GM18870 (cell line): ENCODE measurements at regions not wholly inside any gene's neighbourhood (a gene's known extent, or its start where the extent isn't known, plus 50 kb on each side); places are given as distances from the start of the nearest gene placed in this dataset.

ENCODE experiments used
- ATAC-seq: cut with Tn5 transposase; IDR thresholded peaks from one replicate; pipeline ENCODE4 v1.9.1; 2021; ENCODE audit warnings: moderate library complexity; ENCODE audit not compliant: unreplicated experiment

DNA sequence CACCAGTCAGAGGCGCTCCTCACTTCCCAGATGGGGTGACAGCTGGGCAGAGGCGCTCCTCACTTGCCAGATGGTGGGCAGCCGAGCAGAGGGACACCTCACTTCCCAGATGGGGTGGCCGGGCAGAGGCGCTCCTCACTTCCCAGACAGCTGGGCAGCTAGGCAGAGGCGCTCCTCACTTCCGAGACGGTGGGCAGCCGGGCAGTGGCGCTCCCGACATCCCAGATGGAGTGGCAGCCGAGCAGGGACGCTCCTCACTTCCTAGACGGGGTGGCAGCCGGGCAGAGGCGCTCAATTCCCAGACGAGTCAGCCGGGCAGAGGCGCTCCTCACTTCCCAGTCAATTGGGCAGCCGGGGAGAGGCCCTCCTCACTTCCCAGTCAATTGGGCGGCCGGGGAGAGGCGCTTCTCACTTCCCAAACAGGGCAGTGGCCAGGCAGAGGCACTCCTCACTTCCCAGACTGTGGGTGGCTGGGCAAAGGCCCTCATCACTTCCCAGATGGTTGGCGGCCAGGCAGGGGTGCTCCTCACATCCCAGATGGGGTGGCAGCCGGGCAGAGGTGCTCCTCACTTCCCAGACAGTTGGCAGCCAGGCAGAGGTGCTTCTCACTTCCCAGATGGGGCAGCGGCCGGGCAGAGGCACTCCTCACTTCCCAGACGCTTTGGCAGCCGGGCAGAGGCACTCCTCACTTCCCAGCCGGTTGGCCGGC, 143.8 kb upstream of the ARID2 start:
- no peak for ATAC-seq

DNA sequence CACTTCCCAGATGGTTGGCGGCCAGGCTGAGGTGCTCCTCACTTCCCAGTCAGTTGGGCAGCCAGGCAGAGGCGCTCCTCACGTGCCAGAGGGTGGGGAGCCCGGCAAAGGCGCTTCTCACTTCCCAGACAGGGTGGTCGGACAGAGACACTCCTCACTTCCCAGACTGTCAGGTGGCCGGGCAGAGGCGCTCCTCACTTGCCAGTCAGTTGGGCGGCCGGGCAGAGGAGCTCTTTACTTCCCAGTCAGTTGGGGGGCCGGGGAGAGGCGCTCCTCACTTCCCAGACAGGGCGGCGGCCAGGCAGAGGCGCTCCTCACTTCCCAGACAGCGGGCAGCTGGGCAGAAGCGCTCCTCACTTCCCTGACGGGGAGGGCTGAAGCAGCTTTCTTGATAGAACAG, 143.0 kb upstream of the ARID2 start:
- no peak for ATAC-seq

DNA sequence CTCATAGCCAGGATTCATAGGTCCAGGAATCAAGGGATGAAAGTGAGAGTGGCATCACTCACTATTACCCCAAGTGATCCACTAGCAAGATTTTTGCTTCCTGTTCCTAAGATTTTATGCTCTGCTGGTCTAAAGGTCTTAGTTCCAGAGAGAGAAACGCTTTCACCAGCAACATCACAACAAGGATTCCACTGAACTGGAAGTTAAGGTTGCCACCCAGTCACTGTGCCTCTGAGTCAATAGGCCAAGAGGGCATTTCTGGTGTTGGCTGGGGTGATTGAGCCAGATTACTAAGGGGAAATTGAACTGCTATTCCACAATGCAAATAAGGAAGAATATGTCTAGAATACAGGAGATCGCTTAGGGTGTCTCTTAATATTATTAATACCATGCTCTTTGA, 142.5 kb upstream of the ARID2 start:
- ATAC-seq: no peak

DNA sequence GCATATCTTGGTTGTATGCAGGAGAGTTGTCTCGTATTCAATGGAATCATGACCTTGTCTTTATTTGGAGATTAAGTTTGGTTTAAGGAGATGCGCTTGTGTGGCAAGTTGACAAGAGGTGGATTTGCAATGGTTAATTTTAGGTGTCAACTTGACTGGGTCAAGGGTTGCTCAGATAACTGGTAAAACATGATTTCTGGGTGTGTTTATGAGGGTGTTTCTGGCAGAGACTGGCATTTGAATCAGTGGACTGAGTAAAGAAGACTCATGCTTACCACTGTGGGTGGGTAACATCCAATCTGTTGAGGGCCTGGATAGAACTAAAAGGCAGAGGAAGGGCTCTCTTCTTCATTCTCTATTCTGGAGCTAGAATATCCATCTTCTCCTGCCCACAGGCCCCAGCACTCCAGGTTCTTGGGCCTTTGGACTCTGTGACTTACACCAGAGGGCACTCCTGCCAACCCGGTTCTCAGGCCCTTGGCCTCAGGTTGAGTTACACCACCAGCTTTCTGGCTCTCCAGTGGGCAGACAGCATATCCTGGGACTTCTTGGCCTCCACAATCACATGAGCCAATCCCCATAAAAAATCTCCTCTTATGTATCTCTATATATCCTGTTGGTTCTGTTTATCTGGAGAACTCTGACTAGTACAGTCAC, 141.5 kb upstream of the ARID2 start:
- no peak for ATAC-seq

DNA sequence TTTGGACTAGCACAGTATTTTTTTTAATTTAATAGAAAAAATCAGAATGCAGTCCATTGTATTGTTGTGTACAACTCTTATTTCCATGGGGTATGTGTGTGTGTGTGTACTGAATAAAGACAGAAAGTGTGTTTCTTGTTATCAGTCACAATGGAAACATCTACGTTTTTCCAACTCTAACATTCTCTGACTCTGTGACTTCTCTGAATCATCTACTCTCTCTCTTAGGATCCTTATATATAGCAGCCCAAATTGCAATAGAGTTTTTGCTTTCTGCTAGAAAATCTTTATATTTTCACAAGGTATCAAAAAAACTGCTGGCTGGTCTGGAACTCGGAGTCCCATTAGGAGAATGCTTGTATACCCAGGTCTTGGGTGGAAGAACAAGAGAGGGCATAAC, 138.9 kb upstream of the ARID2 start:
- no peak for ATAC-seq

DNA sequence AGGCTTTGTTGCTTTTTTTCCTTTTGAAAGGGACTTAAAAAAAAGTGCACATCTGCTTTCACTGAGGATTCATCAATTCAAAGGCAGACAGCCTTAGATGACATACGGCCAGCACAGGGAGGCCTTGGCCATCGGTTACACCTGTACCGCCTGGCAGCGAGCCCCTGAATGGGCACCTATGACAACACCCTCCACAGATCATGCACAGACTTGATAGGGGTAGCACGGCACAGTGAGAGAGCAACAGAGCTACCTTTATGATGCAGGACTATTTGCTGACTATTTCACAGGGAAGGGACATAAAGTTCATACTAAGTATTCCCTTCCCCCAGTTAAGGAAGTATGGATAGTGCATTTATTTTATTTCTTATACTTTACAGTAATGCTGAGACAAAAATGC, 137.9 kb upstream of the ARID2 start:
- ATAC-seq: no peak

DNA sequence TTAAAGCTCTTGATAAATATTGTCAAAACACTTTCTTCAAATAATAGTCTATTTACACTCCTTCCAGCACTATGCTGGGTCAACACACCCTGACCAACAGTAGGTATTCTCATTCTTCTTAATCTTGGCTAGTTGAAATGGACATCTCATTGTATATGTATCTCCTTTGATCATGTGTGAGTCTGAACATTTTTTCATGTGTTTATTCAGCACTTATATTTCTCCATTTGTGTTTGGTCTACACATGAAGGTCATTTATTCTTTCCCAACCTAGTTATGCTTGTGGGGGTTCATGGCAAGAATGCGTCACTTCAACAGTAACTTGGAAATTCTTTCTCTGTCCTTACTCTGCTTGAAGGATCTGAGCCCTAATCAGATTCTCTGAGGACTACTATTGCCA, 133.1 kb upstream of the ARID2 start:
- ATAC-seq: no peak

DNA sequence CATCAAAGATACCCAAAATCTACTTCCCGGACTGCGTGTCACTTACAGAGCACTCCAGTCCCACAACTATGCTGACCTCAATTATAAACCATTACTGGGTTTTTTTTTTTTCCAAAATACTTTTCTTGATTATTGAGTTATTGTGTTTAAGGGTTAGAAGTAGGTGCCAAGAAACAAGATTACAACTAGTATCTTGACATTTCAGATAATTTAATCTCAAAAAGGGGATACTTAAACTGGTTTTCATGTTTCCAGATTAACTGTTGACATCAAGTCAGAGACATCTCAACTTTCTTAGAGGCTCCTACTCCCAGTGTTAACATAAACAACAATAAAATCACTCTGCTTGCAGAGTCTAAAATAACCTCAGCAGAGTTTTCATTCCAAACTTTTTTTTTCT, 131.2 kb upstream of the ARID2 start:
- ATAC-seq: no peak

DNA sequence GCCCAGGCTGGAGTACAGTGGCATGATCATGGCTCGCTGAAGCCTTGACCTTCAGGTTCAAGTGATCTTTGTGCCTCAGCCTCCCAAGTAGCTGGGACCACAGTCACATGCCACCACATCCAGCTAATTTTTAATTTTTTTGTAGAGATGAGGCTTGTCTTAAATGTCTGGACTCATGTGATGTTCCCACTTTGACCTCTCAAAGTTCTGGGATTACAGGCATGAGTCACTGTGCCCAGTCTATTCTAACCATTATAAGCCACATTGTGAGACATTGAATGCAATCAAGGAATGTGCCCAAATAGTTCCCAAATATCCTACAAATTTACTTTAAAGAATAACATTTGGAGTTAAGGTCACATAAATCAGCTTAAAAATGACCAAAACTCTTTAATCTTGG, 130.7 kb upstream of the ARID2 start:
- no peak for ATAC-seq

- ATAC-seq: no peak
These were observed 130.3 kb upstream of the ARID2 start for GRCh38 chr12:45599196-45599595.

DNA sequence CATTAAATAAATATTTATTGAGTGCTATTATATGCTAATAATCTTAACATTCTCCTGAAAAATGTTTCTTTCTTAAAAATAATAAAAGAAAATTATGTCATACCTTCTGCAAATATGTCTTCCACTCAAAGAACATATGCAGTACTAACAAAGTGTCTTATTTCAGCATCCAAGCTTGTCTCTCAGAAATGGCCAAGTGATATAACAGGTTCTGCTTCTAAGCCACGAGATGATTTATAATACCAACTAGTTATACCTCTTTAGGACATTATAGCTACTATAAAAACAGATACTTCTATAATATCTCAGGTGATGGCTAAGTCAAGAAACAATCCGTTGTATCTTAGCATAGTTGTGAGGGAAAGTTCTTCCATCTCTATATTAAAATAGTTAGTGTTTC, 128.1 kb upstream of the ARID2 start:
- ATAC-seq: no peak

DNA sequence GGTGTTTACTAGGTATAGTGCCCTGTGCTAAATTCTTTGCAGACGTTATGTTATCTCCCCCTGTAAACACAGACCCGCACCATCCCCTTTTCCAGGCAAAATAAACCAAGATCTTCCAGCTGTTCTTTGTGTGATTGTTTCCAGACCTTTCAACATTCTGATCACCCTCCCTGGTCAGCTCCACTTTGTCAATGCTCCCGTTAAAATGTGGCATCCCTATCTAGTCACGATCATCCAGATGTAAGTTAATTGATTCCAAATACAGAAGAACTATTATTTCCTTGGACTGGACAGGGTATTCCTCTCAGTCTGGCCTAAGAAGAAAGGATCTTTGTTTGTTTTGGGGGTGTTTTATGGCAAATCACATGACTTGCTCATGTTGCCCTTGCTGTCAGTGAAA, 127.6 kb upstream of the ARID2 start:
- no peak for ATAC-seq

GRCh38 chr12:45605624-45606023, 123.9 kb upstream of the ARID2 start:
- ATAC-seq: no peak

DNA sequence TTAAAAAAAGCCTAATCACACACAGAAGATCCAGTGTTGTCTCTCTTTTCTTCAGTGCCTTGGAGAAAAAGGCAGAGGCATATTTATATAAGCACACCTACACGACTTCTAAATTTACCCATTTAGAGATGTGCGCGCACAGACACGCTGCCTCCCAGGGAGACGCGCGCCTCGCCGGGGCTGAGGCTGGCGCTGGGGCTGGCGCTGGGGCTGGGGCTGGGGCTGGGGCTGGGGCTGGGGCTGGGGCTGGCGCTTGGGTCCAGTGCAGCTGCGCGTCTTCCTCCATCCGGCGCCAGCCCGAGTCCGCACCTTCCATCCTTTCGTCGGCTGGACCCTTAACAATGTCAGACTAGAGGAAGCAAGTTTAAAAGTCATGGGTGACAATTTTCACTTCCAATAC, 118.4 kb upstream of the ARID2 start:
- ATAC-seq: no peak

DNA sequence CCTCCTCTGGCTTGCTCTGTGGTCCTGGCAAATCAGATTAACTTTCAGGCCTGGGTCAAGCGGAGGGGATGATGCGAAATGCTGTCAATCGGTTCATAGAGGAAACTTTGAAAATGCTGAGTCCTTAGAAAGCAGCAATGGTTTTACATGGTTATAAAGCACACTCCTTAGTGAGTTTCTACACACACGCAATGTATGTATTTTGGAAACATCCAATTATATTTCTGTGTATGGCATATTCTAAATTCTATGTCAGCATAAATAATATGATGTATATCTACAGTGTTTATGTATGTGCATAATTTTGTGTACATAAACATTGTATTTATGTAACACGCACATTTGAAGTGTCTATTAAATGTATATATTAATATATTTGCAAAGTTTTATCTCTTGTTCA, 118.0 kb upstream of the ARID2 start:
- ATAC-seq: no peak

GRCh38 chr12:45612044-45612794, 117.3 kb upstream of the ARID2 start:
- ATAC-seq: no peak

- ATAC-seq: no peak
These were observed 116.2 kb upstream of the ARID2 start for GRCh38 chr12:45613296-45613695.

DNA sequence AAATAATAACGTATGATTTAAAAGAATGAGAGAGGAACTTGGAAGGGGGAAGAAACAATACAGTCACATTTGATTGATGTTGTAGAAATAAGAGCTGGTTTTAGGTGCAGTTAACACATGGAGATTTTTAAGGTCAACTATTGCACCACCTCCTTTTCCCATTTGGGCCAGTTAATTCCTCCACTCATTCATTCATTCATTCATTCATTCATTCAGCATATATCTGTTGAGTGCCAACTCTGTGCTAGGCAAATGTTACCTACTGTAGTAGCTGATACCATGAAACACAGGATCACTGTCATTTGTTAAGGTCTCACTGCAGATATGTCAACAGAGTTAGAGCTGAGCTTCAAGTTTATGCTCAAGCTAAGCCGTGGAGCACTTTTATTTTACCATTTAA, 115.7 kb upstream of the ARID2 start:
- ATAC-seq: no peak

- no peak for ATAC-seq
These were observed 114.2 kb upstream of the ARID2 start for GRCh38 chr12:45615268-45615667.

DNA sequence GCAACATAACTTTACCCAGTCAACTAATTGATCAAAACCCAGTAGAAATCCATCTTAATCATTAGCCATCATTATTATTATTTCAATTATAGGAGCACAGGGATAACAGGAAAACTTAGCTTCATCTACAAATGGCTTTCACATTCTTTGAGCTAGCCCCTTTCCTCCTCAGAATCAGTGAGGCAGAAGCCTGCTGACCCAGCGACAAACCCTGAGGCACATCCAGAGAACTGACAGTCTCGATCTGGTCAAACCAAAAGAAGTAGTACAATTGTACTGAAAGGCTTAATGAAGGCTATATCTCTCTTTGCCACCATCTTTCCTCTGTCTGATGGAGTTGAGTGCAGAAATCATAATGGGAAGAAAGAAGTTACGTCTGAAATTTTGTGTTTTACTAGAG, 109.8 kb upstream of the ARID2 start:
- no peak for ATAC-seq

GRCh38 chr12:45621703-45622102, 107.8 kb upstream of the ARID2 start:
- ATAC-seq: no peak

GRCh38 chr12:45622210-45622937, 107.1 kb upstream of the ARID2 start:
- ATAC-seq: no peak
